ENCODE measurements at regions not wholly inside any gene's neighbourhood (a gene's known extent, or its start where the extent isn't known, plus 50 kb on each side); places are given as distances from the start of the nearest gene placed in this dataset.

DNA sequence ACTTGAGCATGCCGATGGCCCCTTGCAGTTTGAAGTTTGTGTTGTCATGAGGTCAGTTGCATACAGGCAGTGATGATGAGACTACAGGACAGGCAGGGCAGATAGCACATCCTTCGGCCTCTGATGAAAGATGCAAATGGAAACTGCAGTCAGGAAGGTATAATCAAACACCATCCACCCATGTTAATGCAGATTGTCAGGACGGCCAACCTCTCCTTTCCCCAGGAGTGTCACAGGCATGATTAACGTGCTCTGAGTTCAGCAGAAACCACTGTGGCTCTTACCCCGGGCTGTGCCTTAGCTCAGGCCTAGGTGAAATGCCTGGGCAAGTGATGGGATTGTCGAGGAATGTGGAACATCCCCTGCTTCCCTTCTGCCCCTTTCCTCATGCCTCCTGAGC, 893.5 kb upstream of the RBFOX1 start:
- no peaks in the 10 kb centered on the region for H3K4me1 ChIP-seq
- H3K27ac ChIP-seq = no peak overlapping the region
- no peak overlapping the region for H3K4me3 ChIP-seq
- ATAC-seq (no peak), DNase-seq (no peak), FAIRE-seq (no peak)
- TF ChIP-seq, protein P1, sequence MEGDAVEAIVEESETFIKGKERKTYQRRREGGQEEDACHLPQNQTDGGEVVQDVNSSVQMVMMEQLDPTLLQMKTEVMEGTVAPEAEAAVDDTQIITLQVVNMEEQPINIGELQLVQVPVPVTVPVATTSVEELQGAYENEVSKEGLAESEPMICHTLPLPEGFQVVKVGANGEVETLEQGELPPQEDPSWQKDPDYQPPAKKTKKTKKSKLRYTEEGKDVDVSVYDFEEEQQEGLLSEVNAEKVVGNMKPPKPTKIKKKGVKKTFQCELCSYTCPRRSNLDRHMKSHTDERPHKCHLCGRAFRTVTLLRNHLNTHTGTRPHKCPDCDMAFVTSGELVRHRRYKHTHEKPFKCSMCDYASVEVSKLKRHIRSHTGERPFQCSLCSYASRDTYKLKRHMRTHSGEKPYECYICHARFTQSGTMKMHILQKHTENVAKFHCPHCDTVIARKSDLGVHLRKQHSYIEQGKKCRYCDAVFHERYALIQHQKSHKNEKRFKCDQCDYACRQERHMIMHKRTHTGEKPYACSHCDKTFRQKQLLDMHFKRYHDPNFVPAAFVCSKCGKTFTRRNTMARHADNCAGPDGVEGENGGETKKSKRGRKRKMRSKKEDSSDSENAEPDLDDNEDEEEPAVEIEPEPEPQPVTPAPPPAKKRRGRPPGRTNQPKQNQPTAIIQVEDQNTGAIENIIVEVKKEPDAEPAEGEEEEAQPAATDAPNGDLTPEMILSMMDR (IDR thresholded peaks at IDR 0.05) = no peak
- 40 to 42% methylated on average over 6 of the region's 6 CpGs for WGBS, 2 donors
- no peaks in the 10 kb centered on the region for H3K36me3 ChIP-seq
- intact Hi-C loops (cut with DNase I) = no loop called here
- no peaks in the 10 kb centered on the region for H3K9me3 ChIP-seq
- H3K27me3 ChIP-seq = no peaks in the 10 kb centered on the region

DNA sequence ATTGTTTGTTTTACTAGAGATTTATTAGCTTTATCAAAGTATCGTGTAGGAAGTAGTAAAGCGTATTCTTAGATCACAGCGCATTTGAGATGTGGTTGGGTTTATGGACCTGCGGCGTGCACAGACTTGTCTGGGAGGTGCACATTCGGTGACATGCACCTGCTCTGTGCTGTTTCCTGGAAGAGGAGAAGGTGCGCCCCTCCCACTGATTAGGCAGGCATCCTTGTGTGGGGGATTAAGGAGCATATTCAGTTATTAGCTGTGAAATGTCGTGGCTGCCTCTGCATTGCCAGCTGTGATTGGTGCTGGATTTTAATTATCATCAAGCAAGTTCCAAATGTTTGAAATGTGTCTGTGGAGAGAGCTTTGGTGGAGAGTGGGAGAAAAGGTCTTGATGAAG, 903.8 kb upstream of the RBFOX1 start:
- no peak for ATAC-seq
- H3K9me3 ChIP-seq = no peaks in the 10 kb centered on the region
- no peaks in the 10 kb centered on the region for H3K36me3 ChIP-seq
- intact Hi-C loops (cut with DNase I) = no loop called here
- FAIRE-seq = no peak
- H3K4me3 ChIP-seq = no peak overlapping the region
- 64 to 76% methylated on average over 8 of the region's 8 CpGs for WGBS, 2 donors
- no peak overlapping the region for H3K27ac ChIP-seq
- H3K27me3 ChIP-seq = no peaks in the 10 kb centered on the region
- no peaks in the 10 kb centered on the region for H3K4me1 ChIP-seq
- TF ChIP-seq, protein P1 (IDR thresholded peaks at IDR 0.05) = no peak
- DNase-seq = no peak

DNA sequence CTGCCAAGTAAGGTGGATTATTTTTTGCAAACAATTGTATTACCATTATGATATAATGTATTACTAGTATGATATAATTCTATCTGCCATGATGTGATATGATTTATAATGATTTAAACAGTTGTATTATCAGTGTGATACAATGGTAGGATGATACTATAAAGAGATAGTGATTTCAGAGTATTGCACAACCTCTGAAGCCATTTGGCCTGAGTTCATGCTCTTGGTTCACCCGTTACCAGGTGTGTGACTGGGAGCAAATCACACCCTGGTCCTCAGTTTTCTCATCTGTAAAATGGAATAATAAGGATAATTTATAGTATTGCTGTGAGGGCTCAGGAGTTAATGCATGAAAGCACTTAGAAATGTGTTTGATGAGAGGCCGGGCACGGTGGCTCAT, 905.0 kb upstream of the RBFOX1 start:
- no peaks in the 10 kb centered on the region for H3K36me3 ChIP-seq
- FAIRE-seq (no peak), DNase-seq (no peak), ATAC-seq (no peak)
- H3K4me3 ChIP-seq = no peak overlapping the region
- no peaks in the 10 kb centered on the region for H3K9me3 ChIP-seq
- no peaks in the 10 kb centered on the region for H3K27me3 ChIP-seq
- intact Hi-C loops (cut with DNase I) = no loop called here
- WGBS, 2 donors = 68 to 72% methylated on average over 3 of the region's 3 CpGs
- no peaks in the 10 kb centered on the region for H3K4me1 ChIP-seq
- no peak overlapping the region for H3K27ac ChIP-seq
- TF ChIP-seq, protein P1 (IDR thresholded peaks at IDR 0.05) = no peak

DNA sequence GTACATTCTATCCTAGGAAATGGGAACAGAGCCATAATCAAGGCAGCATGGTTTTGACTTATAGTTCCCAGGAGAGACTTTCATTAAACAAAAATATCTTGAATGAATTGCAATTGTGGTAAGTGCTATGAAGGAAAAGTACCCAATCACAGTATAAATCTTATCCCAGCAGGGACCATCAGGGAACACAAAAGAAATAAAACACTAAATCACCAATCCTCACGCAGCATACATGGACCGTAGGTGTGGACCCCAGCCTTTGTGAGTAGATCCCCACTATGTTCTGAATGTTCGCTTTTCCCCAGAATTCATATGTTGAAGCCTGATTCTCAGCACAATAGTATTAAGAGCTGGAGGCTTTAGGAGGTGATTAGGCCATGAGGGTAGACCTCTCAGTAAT, 925.0 kb upstream of the RBFOX1 start:
- Histone ChIP-seq H3K4me3 (no peak overlapping the region), H3K27ac (no peak overlapping the region), H3K36me3 (no peaks in the 10 kb centered on the region), H3K4me1 (no peaks in the 10 kb centered on the region), H3K27me3 (no peaks in the 10 kb centered on the region), H3K9me3 (no peaks in the 10 kb centered on the region)
- WGBS, 2 donors = 83 to 95% methylated on average over 3 of the region's 3 CpGs
- no peak for FAIRE-seq
- TF ChIP-seq, protein P1 (IDR thresholded peaks at IDR 0.05) = no peak
- DNase-seq = no peak
- no peak for ATAC-seq
- intact Hi-C loops (cut with DNase I) = no loop called here

DNA sequence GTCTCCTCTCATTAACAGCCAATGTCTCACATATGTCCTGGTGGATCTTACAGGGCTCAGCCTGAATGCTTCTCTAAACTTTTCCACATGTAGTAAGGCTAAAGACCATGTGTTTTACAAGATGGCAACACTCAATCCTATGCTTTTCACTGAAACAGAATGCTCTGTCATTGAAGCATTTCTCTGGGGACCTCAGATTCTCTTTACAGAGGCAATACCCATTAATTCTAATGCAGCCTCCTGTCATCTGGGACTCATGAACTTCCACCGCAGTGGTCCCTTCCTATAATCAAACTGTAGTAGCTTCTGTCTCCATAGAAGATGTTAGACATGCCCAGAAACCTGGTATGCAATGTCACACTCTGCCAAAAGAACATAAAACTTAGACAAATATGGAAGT, 926.6 kb upstream of the RBFOX1 start:
- no peak for ATAC-seq

More for the DNA sequence above, 926.6 kb upstream of the RBFOX1 start:
- intact Hi-C loops (cut with DNase I) = no loop called here
- TF ChIP-seq, protein P1 (IDR thresholded peaks at IDR 0.05) = no peak
- Histone ChIP-seq H3K9me3 (no peaks in the 10 kb centered on the region), H3K4me3 (no peak overlapping the region), H3K27ac (no peak overlapping the region), H3K4me1 (no peaks in the 10 kb centered on the region), H3K27me3 (no peaks in the 10 kb centered on the region), H3K36me3 (no peaks in the 10 kb centered on the region)
- no peak for DNase-seq
- FAIRE-seq = no peak
- 55 to 81% methylated on average over 1 of the region's 1 CpG for WGBS, 2 donors
